DND-41 (cell line): ENCODE measurements at regions not wholly inside any gene's neighbourhood (a gene's known extent, or its start where the extent isn't known, plus 50 kb on each side); places are given as distances from the start of the nearest gene placed in this dataset.

ENCODE experiments used
- CTCF ChIP-seq: IDR thresholded peaks from 2 replicates; pipeline ENCODE4 v1.5.1; 2012; ENCODE audit warnings: borderline replicate concordance, low read length, moderate library complexity, mild to moderate bottlenecking; ENCODE audit not compliant: poor library complexity, severe bottlenecking; ENCODE audit errors: extremely low read depth
- EZH2 ChIP-seq: IDR thresholded peaks from 3 replicates; pipeline ENCODE4 v1.6.1; 2012; ENCODE audit warnings: borderline replicate concordance, low read depth, mild to moderate bottlenecking, moderate library complexity, low read length, inconsistent platforms; ENCODE audit not compliant: severe bottlenecking

- TF ChIP-seq CTCF: no peak
- no peak for TF ChIP-seq EZH2
These were observed 147.1 kb upstream of the RREB1 start for GRCh38 chr6:6960571-6961251.
